HEK293 (cell line): ENCODE measurements at regions not wholly inside any gene's neighbourhood (a gene's known extent, or its start where the extent isn't known, plus 50 kb on each side); places are given as distances from the start of the nearest gene placed in this dataset.

ENCODE experiments used
- OSR2 ChIP-seq: fragments of 450-650 bp; formaldehyde crosslinking; IDR thresholded peaks from 2 replicates; pipeline ENCODE4 v1.5.1; 2016; ENCODE audit warnings: missing biosample characterization, missing genetic modification characterization
- REST ChIP-seq: fragments of 450-650 bp; formaldehyde crosslinking; IDR thresholded peaks from 2 replicates; pipeline ENCODE4 v1.5.1; 2016; ENCODE audit warnings: missing biosample characterization, missing genetic modification characterization
- TRIM28 ChIP-seq: IDR thresholded peaks from 2 replicates; pipeline ENCODE4 v1.6.1; 2011; ENCODE audit warnings: low read length, control low read depth, borderline replicate concordance
- ZNF121 ChIP-seq: fragments of 450-650 bp; formaldehyde crosslinking; IDR thresholded peaks from 2 replicates; pipeline ENCODE4 v1.5.1; 2016; ENCODE audit warnings: missing biosample characterization, missing genetic modification characterization
- ZNF138 ChIP-seq: fragments of 450-650 bp; formaldehyde crosslinking; IDR thresholded peaks from 2 replicates; pipeline ENCODE4 v1.5.1; 2016; ENCODE audit warnings: missing biosample characterization, missing genetic modification characterization, borderline replicate concordance
- ZNF16 ChIP-seq: fragments of 450-650 bp; formaldehyde crosslinking; IDR thresholded peaks from 2 replicates; pipeline ENCODE4 v1.5.1; 2016; ENCODE audit warnings: low read depth, missing biosample characterization, missing genetic modification characterization
- ZNF174 ChIP-seq: fragments of 450-650 bp; formaldehyde crosslinking; IDR thresholded peaks from 2 replicates; pipeline ENCODE4 v1.5.0; 2017; ENCODE audit warnings: missing biosample characterization, mild to moderate bottlenecking, missing genetic modification characterization
- ZNF501 ChIP-seq: fragments of 450-650 bp; formaldehyde crosslinking; IDR thresholded peaks from 2 replicates; pipeline ENCODE4 v1.5.1; 2016; ENCODE audit warnings: missing biosample characterization, missing genetic modification characterization
- ZNF548 ChIP-seq: fragments of 450-650 bp; formaldehyde crosslinking; IDR thresholded peaks from 2 replicates; pipeline ENCODE4 v1.5.1; 2016; ENCODE audit warnings: missing biosample characterization, missing genetic modification characterization
- TF ChIP-seq, protein P1 (sequence below): fragments of 450-650 bp; formaldehyde crosslinking; IDR thresholded peaks from 2 replicates; pipeline ENCODE4 v1.5.1; 2016; ENCODE audit warnings: missing biosample characterization, missing genetic modification characterization
- TF ChIP-seq, protein P2 (sequence below): sonication (generic); formaldehyde crosslinking; IDR thresholded peaks from 2 replicates; pipeline ENCODE4 v1.8.1; 2022; ENCODE audit warnings: mild to moderate bottlenecking, moderate library complexity, missing genetic modification reagents

- TF ChIP-seq ZNF121 (tag by site-specific recombination) (no peak), TRIM28 (no peak), ZNF174 (no peak), OSR2 (tag by site-specific recombination) (no peak), ZNF548 (tag by site-specific recombination) (no peak), ZNF138 (tag by site-specific recombination) (no peak), ZNF16 (tag by site-specific recombination) (no peak), REST (no peak), ZNF501 (tag by site-specific recombination) (no peak)
- TF ChIP-seq, protein P1, sequence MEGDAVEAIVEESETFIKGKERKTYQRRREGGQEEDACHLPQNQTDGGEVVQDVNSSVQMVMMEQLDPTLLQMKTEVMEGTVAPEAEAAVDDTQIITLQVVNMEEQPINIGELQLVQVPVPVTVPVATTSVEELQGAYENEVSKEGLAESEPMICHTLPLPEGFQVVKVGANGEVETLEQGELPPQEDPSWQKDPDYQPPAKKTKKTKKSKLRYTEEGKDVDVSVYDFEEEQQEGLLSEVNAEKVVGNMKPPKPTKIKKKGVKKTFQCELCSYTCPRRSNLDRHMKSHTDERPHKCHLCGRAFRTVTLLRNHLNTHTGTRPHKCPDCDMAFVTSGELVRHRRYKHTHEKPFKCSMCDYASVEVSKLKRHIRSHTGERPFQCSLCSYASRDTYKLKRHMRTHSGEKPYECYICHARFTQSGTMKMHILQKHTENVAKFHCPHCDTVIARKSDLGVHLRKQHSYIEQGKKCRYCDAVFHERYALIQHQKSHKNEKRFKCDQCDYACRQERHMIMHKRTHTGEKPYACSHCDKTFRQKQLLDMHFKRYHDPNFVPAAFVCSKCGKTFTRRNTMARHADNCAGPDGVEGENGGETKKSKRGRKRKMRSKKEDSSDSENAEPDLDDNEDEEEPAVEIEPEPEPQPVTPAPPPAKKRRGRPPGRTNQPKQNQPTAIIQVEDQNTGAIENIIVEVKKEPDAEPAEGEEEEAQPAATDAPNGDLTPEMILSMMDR (tag by site-specific recombination) = no peak
- TF ChIP-seq, protein P2, sequence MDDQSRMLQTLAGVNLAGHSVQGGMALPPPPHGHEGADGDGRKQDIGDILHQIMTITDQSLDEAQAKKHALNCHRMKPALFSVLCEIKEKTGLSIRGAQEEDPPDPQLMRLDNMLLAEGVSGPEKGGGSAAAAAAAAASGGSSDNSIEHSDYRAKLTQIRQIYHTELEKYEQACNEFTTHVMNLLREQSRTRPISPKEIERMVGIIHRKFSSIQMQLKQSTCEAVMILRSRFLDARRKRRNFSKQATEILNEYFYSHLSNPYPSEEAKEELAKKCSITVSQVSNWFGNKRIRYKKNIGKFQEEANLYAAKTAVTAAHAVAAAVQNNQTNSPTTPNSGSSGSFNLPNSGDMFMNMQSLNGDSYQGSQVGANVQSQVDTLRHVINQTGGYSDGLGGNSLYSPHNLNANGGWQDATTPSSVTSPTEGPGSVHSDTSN (CRISPR knock-in tag) = no peak
These were observed 599.5 kb upstream of the PTGER4 start for GRCh38 chr5:40080191-40080590.
